Epithelial cell of esophagus (primary cell): ENCODE measurements at regions not wholly inside any gene's neighbourhood (a gene's known extent, or its start where the extent isn't known, plus 50 kb on each side); places are given as distances from the start of the nearest gene placed in this dataset.
A peak's percentile ranks its signal among the peaks of the same experiment; 100 is the strongest.

Experiments
- DNase-seq: peaks from one replicate; pipeline ENCODE4 v3.0.0; 2010; ENCODE audit warnings: low read depth
- H3K4me3 ChIP-seq: 2 replicates; pipeline ENCODE4 v1.5.1; 2011; ENCODE audit warnings: mild to moderate bottlenecking, low read length, control low read depth
- CTCF ChIP-seq: IDR thresholded peaks from 2 replicates; pipeline ENCODE4 v1.5.1; 2011; ENCODE audit warnings: low read depth, mild to moderate bottlenecking, low read length, control low read depth, inconsistent platforms; ENCODE audit not compliant: insufficient read depth; ENCODE audit errors: missing control alignments

GRCh38 chr3:105988540-105989212, 119.9 kb upstream of the CBLB start:
- DNase-seq, result no peak
- H3K4me3 ChIP-seq, result no peak overlapping the region
- TF ChIP-seq CTCF, result no peak

GRCh38 chr3:105996781-105997180, 128.0 kb upstream of the CBLB start:
- no peak overlapping the region for H3K4me3 ChIP-seq
- TF ChIP-seq CTCF, result no peak
- peak; percentile 46 for DNase-seq

GRCh38 chr3:105997466-105997799, 128.6 kb upstream of the CBLB start:
- no peak for DNase-seq
- no peak overlapping the region for H3K4me3 ChIP-seq
- TF ChIP-seq CTCF, result no peak

- peak; percentile 96 for DNase-seq
- TF ChIP-seq CTCF, result no peak
- no peak overlapping the region for H3K4me3 ChIP-seq
Observed at GRCh38 chr3:105997800-105998526, 129.2 kb upstream of the CBLB start.

- no peak for DNase-seq
- no peak for TF ChIP-seq CTCF
- no peak overlapping the region for H3K4me3 ChIP-seq
Observed at GRCh38 chr3:105999856-106000255, 131.0 kb upstream of the CBLB start.

GRCh38 chr3:106001923-106002322, 133.1 kb upstream of the CBLB start:
- H3K4me3 ChIP-seq, result no peak overlapping the region
- TF ChIP-seq CTCF, result no peak
- DNase-seq, result no peak

GRCh38 chr3:106004137-106004681, 135.4 kb upstream of the CBLB start:
- TF ChIP-seq CTCF, result no peak
- H3K4me3 ChIP-seq, result no peak overlapping the region
- peak; percentile 48 for DNase-seq
